ENCODE measurements at regions not wholly inside any gene's neighbourhood (a gene's known extent, or its start where the extent isn't known, plus 50 kb on each side); places are given as distances from the start of the nearest gene placed in this dataset.

GRCh38 chr20:12886618-12887363, 122.0 kb upstream of the SPTLC3 start (continued):
- TF ChIP-seq ZBTB7A (IDR thresholded peaks at IDR 0.05; ENCODE audit: borderline replicate concordance, control insufficient read depth, low read depth, low read length) (no peak), ZNF24 (IDR thresholded peaks at IDR 0.05) (no peak), SIN3A (IDR thresholded peaks at IDR 0.05; ENCODE audit: borderline replicate concordance in 2 of 2, control insufficient read depth in 1 of 2, low read depth in 2 of 2, low read length in 2 of 2) (no peak)

GRCh38 chr20:12891643-12892042, 117.1 kb upstream of the SPTLC3 start:
- no peaks in the 10 kb centered on the region for H3K36me3 ChIP-seq (ENCODE audit: control insufficient read depth, insufficient read depth, low read length)
- WGBS (ENCODE audit: insufficient coverage, low coverage, missing lambda C conversion rate): 0% methylated on average over 2 of the region's 3 CpGs
- in situ Hi-C loops (cut with MboI) (no loop called here), intact Hi-C loops (cut with micrococcal nuclease) (no loop called here)
- no peaks in the 10 kb centered on the region for H3K9me1 ChIP-seq (ENCODE audit: control insufficient read depth, insufficient read depth, low read length)
- DNase-seq (ENCODE audit: extremely low read depth in 1 of 4, low spot score in 3 of 4) (no peak), ATAC-seq (no peak), FAIRE-seq (no peak)
- H3K79me2 ChIP-seq (ENCODE audit: control insufficient read depth, insufficient read depth, low read length): no peaks in the 10 kb centered on the region
- no peaks in the 10 kb centered on the region for H3K4me1 ChIP-seq (replicated peaks in 1 of 2; ENCODE audit: control insufficient read depth in 2 of 2, insufficient read depth in 2 of 2, low read length in 2 of 2)
- H4K20me1 ChIP-seq (replicated peaks; ENCODE audit: control insufficient read depth, insufficient read depth, low read length): no peaks in the 10 kb centered on the region
- no TSS peak for BruUV-seq (replicated peaks)
- no peak overlapping the region for H2AFZ ChIP-seq (ENCODE audit: low read depth, low read length)
- no peak overlapping the region for H3K9ac ChIP-seq (ENCODE audit: insufficient read depth in 1 of 2, low read depth in 2 of 2, low read length in 2 of 2)
- ChIA-PET POLR2A (no interaction called here), CTCF (ENCODE audit: low intra/inter-chr PET ratio) (no interaction called here)
- no peaks in the 10 kb centered on the region for H3K9me3 ChIP-seq (replicated peaks; ENCODE audit: control insufficient read depth, insufficient read depth, low read depth, low read length)
- no peaks in the 10 kb centered on the region for H3K27me3 ChIP-seq (ENCODE audit: control insufficient read depth in 2 of 2, insufficient read depth in 2 of 2, low read length in 2 of 2)
- no peak overlapping the region for H3K4me3 ChIP-seq
- no peak overlapping the region for H3K27ac ChIP-seq (ENCODE audit: extremely low read depth, low read depth, low read length)
- no peak overlapping the region for H3K4me2 ChIP-seq (ENCODE audit: insufficient read depth, low read length)
- no peak for TF ChIP-seq ZNF518B (CRISPR knock-in tag; IDR thresholded peaks at IDR 0.05)
- TF ChIP-seq TAF15 (IDR thresholded peaks at IDR 0.05; ENCODE audit: low read depth, low read length): no peak
- no peak for TF ChIP-seq RBM34 (IDR thresholded peaks at IDR 0.05; ENCODE audit: borderline replicate concordance, insufficient read depth, low read length)
- no peak for TF ChIP-seq TCF7L2 (IDR thresholded peaks at IDR 0.05; ENCODE audit: low read depth, low read length)
- TF ChIP-seq SETDB1 (IDR thresholded peaks at IDR 0.05; ENCODE audit: low read length): no peak
- no peak for TF ChIP-seq THAP7 (CRISPR knock-in tag; IDR thresholded peaks at IDR 0.05)
- TF ChIP-seq HDAC8 (tag; IDR thresholded peaks at IDR 0.05): no peak
- TF ChIP-seq DEAF1 (CRISPR knock-in tag; IDR thresholded peaks at IDR 0.05): no peak
- TF ChIP-seq CHCHD3 (CRISPR knock-in tag; IDR thresholded peaks at IDR 0.05): no peak
- no peak for TF ChIP-seq FUS (optimal IDR thresholded peaks at IDR 0.05; ENCODE audit: low read depth, low read length)
- TF ChIP-seq ZSCAN29 (IDR thresholded peaks at IDR 0.05): no peak
- no peak for TF ChIP-seq TFAP4 (CRISPR knock-in tag; IDR thresholded peaks at IDR 0.05; ENCODE audit: borderline replicate concordance)
